ENCODE measurements at regions not wholly inside any gene's neighbourhood (a gene's known extent, or its start where the extent isn't known, plus 50 kb on each side); places are given as distances from the start of the nearest gene placed in this dataset.
"Not testable (repeated sequence)": the region's sequence is repeated elsewhere in the genome, so short reads cannot be mapped to it uniquely, and the experiment has no call there.

- no peak overlapping the region for H3K4me3 ChIP-seq (ENCODE audit: low read depth, poor library complexity, severe bottlenecking)
- TF ChIP-seq POLR2A (IDR thresholded peaks at IDR 0.05) (no peak), CTCF (IDR thresholded peaks at IDR 0.05) (no peak)
- DNase-seq (ENCODE audit: low spot score in 2 of 2) = no peak
- intact Hi-C loops (cut with DNase I; ENCODE audit: low total_unique reads) = loop anchor here (5.0 kb wide), 1 partner anchor 920 kb away; no protein-coding TSS in a partner anchor
Measured at GRCh38 chr4:75172551-75172950, 239.6 kb downstream of the PARM1 start.

- intact Hi-C loops (cut with DNase I; ENCODE audit: low total_unique reads) = no loop called here
- 23 to 27% methylated on average over 6 of the region's 6 CpGs for WGBS, 2 donors
- DNase-seq (ENCODE audit: low spot score in 2 of 2) = no peak
- TF ChIP-seq POLR2A (IDR thresholded peaks at IDR 0.05) (no peak), CTCF (IDR thresholded peaks at IDR 0.05) (no peak)
- H3K4me3 ChIP-seq (ENCODE audit: low read depth, poor library complexity, severe bottlenecking) = no peak overlapping the region
Measured at GRCh38 chr4:75169427-75169826, 236.5 kb downstream of the PARM1 start.

GRCh38 chr4:75169020-75169419, 236.1 kb downstream of the PARM1 start:
- no peak for DNase-seq (ENCODE audit: low spot score in 2 of 2)

GRCh38 chr4:75168548-75168947, 235.6 kb downstream of the PARM1 start:
- no peak for TF ChIP-seq CTCF (IDR thresholded peaks at IDR 0.05)
- TF ChIP-seq POLR2A (IDR thresholded peaks at IDR 0.05) = no peak
- no peak overlapping the region for H3K4me3 ChIP-seq (ENCODE audit: low read depth, poor library complexity, severe bottlenecking)
- intact Hi-C loops (cut with DNase I; ENCODE audit: low total_unique reads) = no loop called here
- DNase-seq (ENCODE audit: low spot score in 2 of 2) = no peak

More at GRCh38 chr4:75169020-75169419, 236.1 kb downstream of the PARM1 start:
- H3K4me3 ChIP-seq (ENCODE audit: low read depth, poor library complexity, severe bottlenecking) = no peak overlapping the region
- 49 to 61% methylated on average over 2 of the region's 2 CpGs for WGBS, 2 donors
- intact Hi-C loops (cut with DNase I; ENCODE audit: low total_unique reads) = no loop called here
- TF ChIP-seq CTCF (IDR thresholded peaks at IDR 0.05) (no peak), POLR2A (IDR thresholded peaks at IDR 0.05) (no peak)

- intact Hi-C loops (cut with DNase I; ENCODE audit: low total_unique reads); H3K4me3 ChIP-seq (ENCODE audit: low read depth, poor library complexity, severe bottlenecking); DNase-seq (ENCODE audit: low spot score in 2 of 2): not testable (repeated sequence)
- 70 to 94% methylated on average over 2 of the region's 2 CpGs for WGBS, 2 donors
Measured at GRCh38 chr4:75165100-75165499, 232.2 kb downstream of the PARM1 start.

GRCh38 chr4:75158451-75158850, 225.5 kb downstream of the PARM1 start:
- no peak overlapping the region for H3K4me3 ChIP-seq (ENCODE audit: low read depth, poor library complexity, severe bottlenecking)
- WGBS, 2 donors = 59 to 60% methylated on average over 3 of the region's 3 CpGs
- no peak for DNase-seq (ENCODE audit: low spot score in 2 of 2)
- TF ChIP-seq CTCF (IDR thresholded peaks at IDR 0.05) (no peak), POLR2A (IDR thresholded peaks at IDR 0.05) (no peak)
- intact Hi-C loops (cut with DNase I; ENCODE audit: low total_unique reads) = no loop called here

Measured in lower leg skin (tissue), 4 donors.